ENCODE measurements at regions not wholly inside any gene's neighbourhood (a gene's known extent, or its start where the extent isn't known, plus 50 kb on each side); places are given as distances from the start of the nearest gene placed in this dataset.

- H3K9me3 ChIP-seq (ENCODE audit: control insufficient read depth, insufficient read depth, low read length): peaks cover 5% of the 10 kb centered on the region; the same call in 1 of the 2 replicates
- no peaks in the 10 kb centered on the region; the same call in 1 of the 2 replicates for H3K4me1 ChIP-seq (ENCODE audit: insufficient read depth, low read length)
- H3K9ac ChIP-seq (ENCODE audit: low read depth, low read length): no peak overlapping the region
- no peaks in the 10 kb centered on the region for H3K36me3 ChIP-seq (ENCODE audit: insufficient read depth, low read length)
Observed at GRCh38 chr14:71209888-71210287, 302.6 kb downstream of the PCNX1 start.

GRCh38 chr14:71212093-71212492, 304.8 kb downstream of the PCNX1 start:
- no peak overlapping the region for H3K9ac ChIP-seq (ENCODE audit: low read depth, low read length)
- peaks cover 5% of the 10 kb centered on the region; the same call in 1 of the 2 replicates for H3K9me3 ChIP-seq (ENCODE audit: control insufficient read depth, insufficient read depth, low read length)
- no peaks in the 10 kb centered on the region for H3K36me3 ChIP-seq (ENCODE audit: insufficient read depth, low read length)
- no peaks in the 10 kb centered on the region; the same call in 1 of the 2 replicates for H3K4me1 ChIP-seq (ENCODE audit: insufficient read depth, low read length)

- Histone ChIP-seq H3K9me3 (ENCODE audit: control insufficient read depth, insufficient read depth, low read length) (peaks cover 5% of the 10 kb centered on the region; the same call in 1 of the 2 replicates), H3K36me3 (ENCODE audit: insufficient read depth, low read length) (no peaks in the 10 kb centered on the region), H3K4me1 (ENCODE audit: insufficient read depth, low read length) (no peaks in the 10 kb centered on the region; the same call in 1 of the 2 replicates), H3K9ac (ENCODE audit: low read depth, low read length) (no peak overlapping the region)
Observed at GRCh38 chr14:71212683-71213107, 305.4 kb downstream of the PCNX1 start.

GRCh38 chr14:71214241-71214640, 307.0 kb downstream of the PCNX1 start:
- Histone ChIP-seq H3K9me3 (ENCODE audit: control insufficient read depth, insufficient read depth, low read length) (no peaks in the 10 kb centered on the region; the same call in 1 of the 2 replicates), H3K9ac (ENCODE audit: low read depth, low read length) (no peak overlapping the region), H3K36me3 (ENCODE audit: insufficient read depth, low read length) (no peaks in the 10 kb centered on the region), H3K4me1 (ENCODE audit: insufficient read depth, low read length) (no peaks in the 10 kb centered on the region; the same call in 1 of the 2 replicates)

- H3K36me3 ChIP-seq (ENCODE audit: insufficient read depth, low read length): no peaks in the 10 kb centered on the region
- no peaks in the 10 kb centered on the region; the same call in 1 of the 2 replicates for H3K9me3 ChIP-seq (ENCODE audit: control insufficient read depth, insufficient read depth, low read length)
- H3K9ac ChIP-seq (ENCODE audit: low read depth, low read length): no peak overlapping the region
- H3K4me1 ChIP-seq (ENCODE audit: insufficient read depth, low read length): no peaks in the 10 kb centered on the region; the same call in 1 of the 2 replicates
Observed at GRCh38 chr14:71220462-71220861, 313.2 kb downstream of the PCNX1 start.

- no peaks in the 10 kb centered on the region; the same call in 1 of the 2 replicates for H3K9me3 ChIP-seq (ENCODE audit: control insufficient read depth, insufficient read depth, low read length)
- no peak overlapping the region for H3K9ac ChIP-seq (ENCODE audit: low read depth, low read length)
- H3K36me3 ChIP-seq (ENCODE audit: insufficient read depth, low read length): no peaks in the 10 kb centered on the region
- H3K4me1 ChIP-seq (ENCODE audit: insufficient read depth, low read length): no peaks in the 10 kb centered on the region; the same call in 1 of the 2 replicates
Observed at GRCh38 chr14:71221119-71221518, 313.9 kb downstream of the PCNX1 start.

GRCh38 chr14:71225113-71225512, 317.9 kb downstream of the PCNX1 start:
- H3K4me1 ChIP-seq (ENCODE audit: insufficient read depth, low read length): no peaks in the 10 kb centered on the region; the same call in 1 of the 2 replicates
- H3K9me3 ChIP-seq (ENCODE audit: control insufficient read depth, insufficient read depth, low read length): no peaks in the 10 kb centered on the region
- no peaks in the 10 kb centered on the region for H3K36me3 ChIP-seq (ENCODE audit: insufficient read depth, low read length)
- H3K9ac ChIP-seq (ENCODE audit: low read depth, low read length): no peak overlapping the region

- Histone ChIP-seq H3K4me1 (ENCODE audit: insufficient read depth, low read length) (no peaks in the 10 kb centered on the region; the same call in 1 of the 2 replicates), H3K36me3 (ENCODE audit: insufficient read depth, low read length) (no peaks in the 10 kb centered on the region), H3K9ac (ENCODE audit: low read depth, low read length) (no peak overlapping the region), H3K9me3 (ENCODE audit: control insufficient read depth, insufficient read depth, low read length) (no peaks in the 10 kb centered on the region)
Observed at GRCh38 chr14:71228711-71229110, 321.5 kb downstream of the PCNX1 start.

GRCh38 chr14:71229875-71230274, 322.6 kb downstream of the PCNX1 start:
- Histone ChIP-seq H3K9me3 (ENCODE audit: control insufficient read depth, insufficient read depth, low read length) (no peaks in the 10 kb centered on the region), H3K4me1 (ENCODE audit: insufficient read depth, low read length) (no peaks in the 10 kb centered on the region; the same call in 1 of the 2 replicates), H3K9ac (ENCODE audit: low read depth, low read length) (no peak overlapping the region), H3K36me3 (ENCODE audit: insufficient read depth, low read length) (no peaks in the 10 kb centered on the region)

GRCh38 chr14:71230897-71231296, 323.6 kb downstream of the PCNX1 start:
- Histone ChIP-seq H3K4me1 (ENCODE audit: insufficient read depth, low read length) (no peaks in the 10 kb centered on the region; the same call in 1 of the 2 replicates), H3K9me3 (ENCODE audit: control insufficient read depth, insufficient read depth, low read length) (no peaks in the 10 kb centered on the region), H3K36me3 (ENCODE audit: insufficient read depth, low read length) (no peaks in the 10 kb centered on the region), H3K9ac (ENCODE audit: low read depth, low read length) (no peak overlapping the region)

GRCh38 chr14:71231521-71232393, 324.5 kb downstream of the PCNX1 start:
- Histone ChIP-seq H3K9me3 (ENCODE audit: control insufficient read depth, insufficient read depth, low read length) (no peaks in the 10 kb centered on the region), H3K9ac (ENCODE audit: low read depth, low read length) (no peak overlapping the region; the same call in 1 of the 2 replicates), H3K4me1 (ENCODE audit: insufficient read depth, low read length) (no peaks in the 10 kb centered on the region; the same call in 1 of the 2 replicates), H3K36me3 (ENCODE audit: insufficient read depth, low read length) (no peaks in the 10 kb centered on the region)

GRCh38 chr14:71232506-71232905, 325.2 kb downstream of the PCNX1 start:
- H3K9me3 ChIP-seq (ENCODE audit: control insufficient read depth, insufficient read depth, low read length): no peaks in the 10 kb centered on the region
- H3K36me3 ChIP-seq (ENCODE audit: insufficient read depth, low read length): no peaks in the 10 kb centered on the region
- H3K4me1 ChIP-seq (ENCODE audit: insufficient read depth, low read length): no peaks in the 10 kb centered on the region; the same call in 1 of the 2 replicates
- H3K9ac ChIP-seq (ENCODE audit: low read depth, low read length): no peak overlapping the region

GRCh38 chr14:71235875-71236274, 328.6 kb downstream of the PCNX1 start:
- Histone ChIP-seq H3K9ac (ENCODE audit: low read depth, low read length) (no peak overlapping the region), H3K9me3 (ENCODE audit: control insufficient read depth, insufficient read depth, low read length) (no peaks in the 10 kb centered on the region), H3K4me1 (ENCODE audit: insufficient read depth, low read length) (no peaks in the 10 kb centered on the region; the same call in 1 of the 2 replicates), H3K36me3 (ENCODE audit: insufficient read depth, low read length) (no peaks in the 10 kb centered on the region)

GRCh38 chr14:71236487-71236886, 329.2 kb downstream of the PCNX1 start:
- Histone ChIP-seq H3K36me3 (ENCODE audit: insufficient read depth, low read length) (no peaks in the 10 kb centered on the region), H3K9me3 (ENCODE audit: control insufficient read depth, insufficient read depth, low read length) (no peaks in the 10 kb centered on the region), H3K4me1 (ENCODE audit: insufficient read depth, low read length) (no peaks in the 10 kb centered on the region; the same call in 1 of the 2 replicates), H3K9ac (ENCODE audit: low read depth, low read length) (no peak overlapping the region)

- no peaks in the 10 kb centered on the region for H3K36me3 ChIP-seq (ENCODE audit: insufficient read depth, low read length)
- H3K9ac ChIP-seq (ENCODE audit: low read depth, low read length): no peak overlapping the region
- H3K4me1 ChIP-seq (ENCODE audit: insufficient read depth, low read length): no peaks in the 10 kb centered on the region
- no peaks in the 10 kb centered on the region for H3K9me3 ChIP-seq (ENCODE audit: control insufficient read depth, insufficient read depth, low read length)
Observed at GRCh38 chr14:71237556-71237955, 330.3 kb downstream of the PCNX1 start.

All from ES-I3 (cell line).